ENCODE measurements at regions not wholly inside any gene's neighbourhood (a gene's known extent, or its start where the extent isn't known, plus 50 kb on each side); places are given as distances from the start of the nearest gene placed in this dataset.

DNA sequence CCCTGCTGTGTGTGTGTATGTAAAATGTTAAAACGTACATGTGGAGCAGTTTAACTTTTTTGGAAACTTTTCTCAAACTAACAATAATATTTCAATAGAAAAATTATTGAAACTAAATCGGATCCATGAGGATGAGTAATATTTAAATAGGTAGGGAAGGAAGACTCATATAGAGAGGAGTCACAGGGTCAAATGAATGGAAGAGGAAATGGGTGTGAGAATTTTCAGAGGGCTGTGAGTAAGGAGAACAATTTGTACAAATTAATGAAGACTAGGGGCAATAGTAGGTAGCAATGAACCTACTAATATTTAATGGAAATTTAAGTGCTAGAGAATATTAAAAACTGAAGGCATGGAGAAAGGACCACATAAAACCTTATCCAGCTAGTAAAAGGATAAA lies 290.7 kb upstream of the PCDH18 start (continued):
- TF ChIP-seq EMX1 (CRISPR knock-in tag; IDR thresholded peaks at IDR 0.05) (no peak), ZNF317 (CRISPR knock-in tag; IDR thresholded peaks at IDR 0.05; ENCODE audit: borderline replicate concordance, low read depth) (no peak), ATF1 (CRISPR knock-in tag; IDR thresholded peaks at IDR 0.05) (no peak)

DNA sequence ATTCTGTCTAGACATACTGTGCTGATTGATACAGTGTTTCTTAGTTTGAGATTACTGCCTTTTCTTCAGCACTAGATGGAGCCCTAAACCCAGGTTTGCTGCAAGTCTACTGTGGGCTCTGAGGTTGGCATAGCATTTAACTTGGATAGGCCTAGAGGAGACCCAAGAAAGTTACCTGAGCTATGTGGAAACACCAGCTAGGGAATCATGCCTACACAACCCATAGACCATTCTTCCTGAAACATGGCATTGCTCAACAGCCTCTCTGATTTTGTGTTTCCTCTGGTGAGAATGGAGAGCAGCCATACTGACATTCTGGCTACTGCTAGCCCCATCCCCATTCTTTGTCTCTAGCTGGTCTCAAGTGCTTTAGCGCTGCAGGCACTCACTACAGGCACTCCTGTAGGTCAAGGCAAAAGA lies 287.7 kb upstream of the PCDH18 start:
- peaks cover 3% of the 10 kb centered on the region; the same call in 1 of the 2 replicates for H3K4me1 Mint-ChIP-seq
- H3K27me3 Mint-ChIP-seq (ENCODE audit: low read depth), result no peaks in the 10 kb centered on the region
- ATAC-seq (peak; percentile 99), DNase-seq (ENCODE audit: low spot score) (peak; percentile 20)
- H3K4me3 Mint-ChIP-seq, result no peak overlapping the region
- no peak for TF ChIP-seq ZNF232 (CRISPR knock-in tag; IDR thresholded peaks at IDR 0.05)
- TF ChIP-seq, protein P1, sequence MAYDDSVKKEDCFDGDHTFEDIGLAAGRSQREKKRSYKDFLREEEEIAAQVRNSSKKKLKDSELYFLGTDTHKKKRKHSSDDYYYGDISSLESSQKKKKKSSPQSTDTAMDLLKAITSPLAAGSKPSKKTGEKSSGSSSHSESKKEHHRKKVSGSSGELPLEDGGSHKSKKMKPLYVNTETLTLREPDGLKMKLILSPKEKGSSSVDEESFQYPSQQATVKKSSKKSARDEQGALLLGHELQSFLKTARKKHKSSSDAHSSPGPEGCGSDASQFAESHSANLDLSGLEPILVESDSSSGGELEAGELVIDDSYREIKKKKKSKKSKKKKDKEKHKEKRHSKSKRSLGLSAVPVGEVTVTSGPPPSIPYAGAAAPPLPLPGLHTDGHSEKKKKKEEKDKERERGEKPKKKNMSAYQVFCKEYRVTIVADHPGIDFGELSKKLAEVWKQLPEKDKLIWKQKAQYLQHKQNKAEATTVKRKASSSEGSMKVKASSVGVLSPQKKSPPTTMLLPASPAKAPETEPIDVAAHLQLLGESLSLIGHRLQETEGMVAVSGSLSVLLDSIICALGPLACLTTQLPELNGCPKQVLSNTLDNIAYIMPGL (CRISPR knock-in tag; IDR thresholded peaks at IDR 0.05), result no peak
- no peak for TF ChIP-seq ZNF121 (CRISPR knock-in tag; IDR thresholded peaks at IDR 0.05)
- TF ChIP-seq, protein P2, sequence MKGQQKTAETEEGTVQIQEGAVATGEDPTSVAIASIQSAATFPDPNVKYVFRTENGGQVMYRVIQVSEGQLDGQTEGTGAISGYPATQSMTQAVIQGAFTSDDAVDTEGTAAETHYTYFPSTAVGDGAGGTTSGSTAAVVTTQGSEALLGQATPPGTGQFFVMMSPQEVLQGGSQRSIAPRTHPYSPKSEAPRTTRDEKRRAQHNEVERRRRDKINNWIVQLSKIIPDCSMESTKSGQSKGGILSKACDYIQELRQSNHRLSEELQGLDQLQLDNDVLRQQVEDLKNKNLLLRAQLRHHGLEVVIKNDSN (CRISPR knock-in tag; IDR thresholded peaks at IDR 0.05), result no peak
- TF ChIP-seq, protein P3, sequence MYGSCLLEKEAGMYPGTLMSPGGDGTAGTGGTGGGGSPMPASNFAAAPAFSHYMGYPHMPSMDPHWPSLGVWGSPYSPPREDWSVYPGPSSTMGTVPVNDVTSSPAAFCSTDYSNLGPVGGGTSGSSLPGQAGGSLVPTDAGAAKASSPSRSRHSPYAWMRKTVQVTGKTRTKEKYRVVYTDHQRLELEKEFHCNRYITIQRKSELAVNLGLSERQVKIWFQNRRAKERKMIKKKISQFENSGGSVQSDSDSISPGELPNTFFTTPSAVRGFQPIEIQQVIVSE (CRISPR knock-in tag; IDR thresholded peaks at IDR 0.05; ENCODE audit: borderline replicate concordance), result no peak
- TF ChIP-seq, protein P4, sequence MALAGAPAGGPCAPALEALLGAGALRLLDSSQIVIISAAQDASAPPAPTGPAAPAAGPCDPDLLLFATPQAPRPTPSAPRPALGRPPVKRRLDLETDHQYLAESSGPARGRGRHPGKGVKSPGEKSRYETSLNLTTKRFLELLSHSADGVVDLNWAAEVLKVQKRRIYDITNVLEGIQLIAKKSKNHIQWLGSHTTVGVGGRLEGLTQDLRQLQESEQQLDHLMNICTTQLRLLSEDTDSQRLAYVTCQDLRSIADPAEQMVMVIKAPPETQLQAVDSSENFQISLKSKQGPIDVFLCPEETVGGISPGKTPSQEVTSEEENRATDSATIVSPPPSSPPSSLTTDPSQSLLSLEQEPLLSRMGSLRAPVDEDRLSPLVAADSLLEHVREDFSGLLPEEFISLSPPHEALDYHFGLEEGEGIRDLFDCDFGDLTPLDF (CRISPR knock-in tag; IDR thresholded peaks at IDR 0.05), result no peak
- TF ChIP-seq CREM (CRISPR knock-in tag; IDR thresholded peaks at IDR 0.05), result no peak
- TF ChIP-seq, protein P5, sequence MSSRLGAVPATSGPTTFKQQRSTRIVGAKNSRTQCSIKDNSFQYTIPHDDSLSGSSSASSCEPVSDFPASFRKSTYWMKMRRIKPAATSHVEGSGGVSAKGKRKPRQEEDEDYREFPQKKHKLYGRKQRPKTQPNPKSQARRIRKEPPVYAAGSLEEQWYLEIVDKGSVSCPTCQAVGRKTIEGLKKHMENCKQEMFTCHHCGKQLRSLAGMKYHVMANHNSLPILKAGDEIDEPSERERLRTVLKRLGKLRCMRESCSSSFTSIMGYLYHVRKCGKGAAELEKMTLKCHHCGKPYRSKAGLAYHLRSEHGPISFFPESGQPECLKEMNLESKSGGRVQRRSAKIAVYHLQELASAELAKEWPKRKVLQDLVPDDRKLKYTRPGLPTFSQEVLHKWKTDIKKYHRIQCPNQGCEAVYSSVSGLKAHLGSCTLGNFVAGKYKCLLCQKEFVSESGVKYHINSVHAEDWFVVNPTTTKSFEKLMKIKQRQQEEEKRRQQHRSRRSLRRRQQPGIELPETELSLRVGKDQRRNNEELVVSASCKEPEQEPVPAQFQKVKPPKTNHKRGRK (CRISPR knock-in tag; IDR thresholded peaks at IDR 0.05; ENCODE audit: borderline replicate concordance), result no peak
- TF ChIP-seq PRRX2 (CRISPR knock-in tag; IDR thresholded peaks at IDR 0.05), result no peak
- no peak for TF ChIP-seq CBFB (CRISPR knock-in tag; IDR thresholded peaks at IDR 0.05; ENCODE audit: low read depth)
- TF ChIP-seq NFATC4 (CRISPR knock-in tag; IDR thresholded peaks at IDR 0.05), result no peak
- POLR2A ChIA-PET, result no interaction called here
- CTCF ChIA-PET, result interaction anchor here (0.5 to 3.4 kb wide), 42 partner anchors 8 to 1219 kb away, joined by 3 to 26 read pairs (median 4); no protein-coding TSS in a partner anchor
- peaks cover 4% of the 10 kb centered on the region; the same call in 1 of the 2 replicates for H3K9me3 Mint-ChIP-seq
- H3K36me3 Mint-ChIP-seq, result no peaks in the 10 kb centered on the region; the same call in 1 of the 2 replicates
- H3K27ac Mint-ChIP-seq, result no peak overlapping the region

- ChIA-PET POLR2A (no interaction called here), CTCF (interaction anchor here (1.6 kb wide), 1 partner anchor 8 kb away, joined by 6 read pairs; no protein-coding TSS in a partner anchor)
- Mint-ChIP-seq H3K27me3 (ENCODE audit: low read depth) (no peaks in the 10 kb centered on the region), H3K4me1 (peaks cover 2% of the 10 kb centered on the region; the same call in 1 of the 2 replicates), H3K27ac (no peak overlapping the region), H3K36me3 (no peaks in the 10 kb centered on the region), H3K9me3 (peaks cover 8% of the 10 kb centered on the region), H3K4me3 (no peak overlapping the region)
- ATAC-seq (no peak), DNase-seq (ENCODE audit: low spot score) (no peak)
- no peak for TF ChIP-seq ZBTB21 (CRISPR knock-in tag; IDR thresholded peaks at IDR 0.05; ENCODE audit: borderline replicate concordance)
- TF ChIP-seq ZNF138 (CRISPR knock-in tag; conservative IDR thresholded peaks at IDR 0.05), result no peak
- no peak for TF ChIP-seq NFE2L1 (CRISPR knock-in tag; IDR thresholded peaks at IDR 0.05)
- no peak for TF ChIP-seq SOX15 (CRISPR knock-in tag; IDR thresholded peaks at IDR 0.05)
- no peak for TF ChIP-seq SP1 (CRISPR knock-in tag; conservative IDR thresholded peaks at IDR 0.05)
- no peak for TF ChIP-seq TCF7 (CRISPR knock-in tag; IDR thresholded peaks at IDR 0.05; ENCODE audit: low read depth)
- TF ChIP-seq MYBL2 (CRISPR knock-in tag; IDR thresholded peaks at IDR 0.05), result no peak
- TF ChIP-seq, protein P6, sequence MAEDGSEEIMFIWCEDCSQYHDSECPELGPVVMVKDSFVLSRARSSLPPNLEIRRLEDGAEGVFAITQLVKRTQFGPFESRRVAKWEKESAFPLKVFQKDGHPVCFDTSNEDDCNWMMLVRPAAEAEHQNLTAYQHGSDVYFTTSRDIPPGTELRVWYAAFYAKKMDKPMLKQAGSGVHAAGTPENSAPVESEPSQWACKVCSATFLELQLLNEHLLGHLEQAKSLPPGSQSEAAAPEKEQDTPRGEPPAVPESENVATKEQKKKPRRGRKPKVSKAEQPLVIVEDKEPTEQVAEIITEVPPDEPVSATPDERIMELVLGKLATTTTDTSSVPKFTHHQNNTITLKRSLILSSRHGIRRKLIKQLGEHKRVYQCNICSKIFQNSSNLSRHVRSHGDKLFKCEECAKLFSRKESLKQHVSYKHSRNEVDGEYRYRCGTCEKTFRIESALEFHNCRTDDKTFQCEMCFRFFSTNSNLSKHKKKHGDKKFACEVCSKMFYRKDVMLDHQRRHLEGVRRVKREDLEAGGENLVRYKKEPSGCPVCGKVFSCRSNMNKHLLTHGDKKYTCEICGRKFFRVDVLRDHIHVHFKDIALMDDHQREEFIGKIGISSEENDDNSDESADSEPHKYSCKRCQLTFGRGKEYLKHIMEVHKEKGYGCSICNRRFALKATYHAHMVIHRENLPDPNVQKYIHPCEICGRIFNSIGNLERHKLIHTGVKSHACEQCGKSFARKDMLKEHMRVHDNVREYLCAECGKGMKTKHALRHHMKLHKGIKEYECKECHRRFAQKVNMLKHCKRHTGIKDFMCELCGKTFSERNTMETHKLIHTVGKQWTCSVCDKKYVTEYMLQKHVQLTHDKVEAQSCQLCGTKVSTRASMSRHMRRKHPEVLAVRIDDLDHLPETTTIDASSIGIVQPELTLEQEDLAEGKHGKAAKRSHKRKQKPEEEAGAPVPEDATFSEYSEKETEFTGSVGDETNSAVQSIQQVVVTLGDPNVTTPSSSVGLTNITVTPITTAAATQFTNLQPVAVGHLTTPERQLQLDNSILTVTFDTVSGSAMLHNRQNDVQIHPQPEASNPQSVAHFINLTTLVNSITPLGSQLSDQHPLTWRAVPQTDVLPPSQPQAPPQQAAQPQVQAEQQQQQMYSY (CRISPR knock-in tag; IDR thresholded peaks at IDR 0.05), result no peak
- no peak for TF ChIP-seq EMX1 (CRISPR knock-in tag; IDR thresholded peaks at IDR 0.05)
- TF ChIP-seq TP53 (CRISPR knock-in tag; IDR thresholded peaks at IDR 0.05), result no peak
- no peak for TF ChIP-seq FOXJ3 (CRISPR knock-in tag; IDR thresholded peaks at IDR 0.05; ENCODE audit: borderline replicate concordance)
- TF ChIP-seq PREB (CRISPR knock-in tag; IDR thresholded peaks at IDR 0.05; ENCODE audit: borderline replicate concordance), result no peak
These were observed 280.0 kb upstream of the PCDH18 start for GRCh38 chr4:137812258-137812657.
